A673 (cell line): ENCODE measurements at regions not wholly inside any gene's neighbourhood (a gene's known extent, or its start where the extent isn't known, plus 50 kb on each side); places are given as distances from the start of the nearest gene placed in this dataset.

Source experiments
- EZH2 ChIP-seq: fragments of 200-600 bp; sonication (generic); IDR thresholded peaks from 2 replicates; pipeline ENCODE4 v1.6.1; 2017; ENCODE audit warnings: borderline replicate concordance, low read depth, mild to moderate bottlenecking, mixed read lengths, antibody characterized with exemption, low read length; ENCODE audit not compliant: poor library complexity, severe bottlenecking
- TF ChIP-seq, protein P1 (sequence below): fragments of 300-800, 200-600 bp; sonication (generic); conservative IDR thresholded peaks from 2 replicates; pipeline ENCODE4 v1.5.1; 2017; ENCODE audit warnings: low read depth, mild to moderate bottlenecking, antibody characterized with exemption, low read length, moderate library complexity, mixed read lengths

DNA sequence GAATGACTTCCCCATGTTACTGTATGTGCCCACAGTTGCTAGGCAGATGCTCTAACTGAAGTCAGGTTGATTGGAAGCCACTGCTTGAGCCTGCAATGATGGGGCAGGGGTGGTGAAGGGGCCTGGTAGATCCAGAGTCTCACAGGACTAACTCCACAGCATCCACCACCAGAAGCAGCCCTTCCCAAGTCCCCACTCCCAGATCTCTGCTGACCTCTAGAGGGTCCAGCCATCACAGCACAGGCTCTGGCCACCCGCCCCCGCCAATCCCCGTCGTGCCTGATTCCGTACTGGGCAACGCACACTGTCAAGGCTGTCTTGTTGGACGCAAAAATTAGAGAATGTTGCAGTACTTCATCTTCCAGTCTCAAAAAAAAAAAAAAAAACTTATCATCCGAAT, 136.8 kb upstream of the PDE1C start:
- TF ChIP-seq, protein P1, sequence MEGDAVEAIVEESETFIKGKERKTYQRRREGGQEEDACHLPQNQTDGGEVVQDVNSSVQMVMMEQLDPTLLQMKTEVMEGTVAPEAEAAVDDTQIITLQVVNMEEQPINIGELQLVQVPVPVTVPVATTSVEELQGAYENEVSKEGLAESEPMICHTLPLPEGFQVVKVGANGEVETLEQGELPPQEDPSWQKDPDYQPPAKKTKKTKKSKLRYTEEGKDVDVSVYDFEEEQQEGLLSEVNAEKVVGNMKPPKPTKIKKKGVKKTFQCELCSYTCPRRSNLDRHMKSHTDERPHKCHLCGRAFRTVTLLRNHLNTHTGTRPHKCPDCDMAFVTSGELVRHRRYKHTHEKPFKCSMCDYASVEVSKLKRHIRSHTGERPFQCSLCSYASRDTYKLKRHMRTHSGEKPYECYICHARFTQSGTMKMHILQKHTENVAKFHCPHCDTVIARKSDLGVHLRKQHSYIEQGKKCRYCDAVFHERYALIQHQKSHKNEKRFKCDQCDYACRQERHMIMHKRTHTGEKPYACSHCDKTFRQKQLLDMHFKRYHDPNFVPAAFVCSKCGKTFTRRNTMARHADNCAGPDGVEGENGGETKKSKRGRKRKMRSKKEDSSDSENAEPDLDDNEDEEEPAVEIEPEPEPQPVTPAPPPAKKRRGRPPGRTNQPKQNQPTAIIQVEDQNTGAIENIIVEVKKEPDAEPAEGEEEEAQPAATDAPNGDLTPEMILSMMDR, result no peak; the same call in 1 of the 2 replicates
- no peak for TF ChIP-seq EZH2
